ENCODE measurements at regions not wholly inside any gene's neighbourhood (a gene's known extent, or its start where the extent isn't known, plus 50 kb on each side); places are given as distances from the start of the nearest gene placed in this dataset.

- in situ Hi-C loops (cut with MboI; ENCODE audit: low sequenced_read_pairs): no loop called here
Observed at GRCh38 chr9:105062222-105062855, 134.4 kb upstream of the ABCA1 start.

GRCh38 chr9:105064248-105065097 lies 136.5 kb upstream of the ABCA1 start:
- in situ Hi-C loops (cut with MboI; ENCODE audit: low sequenced_read_pairs): no loop called here

GRCh38 chr9:105065098-105066088 lies 137.4 kb upstream of the ABCA1 start:
- in situ Hi-C loops (cut with MboI; ENCODE audit: low sequenced_read_pairs): no loop called here

- in situ Hi-C loops (cut with MboI; ENCODE audit: low sequenced_read_pairs): no loop called here
Observed at GRCh38 chr9:105066275-105066865, 138.4 kb upstream of the ABCA1 start.

- in situ Hi-C loops (cut with MboI; ENCODE audit: low sequenced_read_pairs): no loop called here
Observed at GRCh38 chr9:105067895-105068580, 140.1 kb upstream of the ABCA1 start.

GRCh38 chr9:105069285-105069684 lies 141.3 kb upstream of the ABCA1 start:
- in situ Hi-C loops (cut with MboI; ENCODE audit: low sequenced_read_pairs): no loop called here

GRCh38 chr9:105069696-105070095 lies 141.7 kb upstream of the ABCA1 start:
- in situ Hi-C loops (cut with MboI; ENCODE audit: low sequenced_read_pairs): no loop called here

- in situ Hi-C loops (cut with MboI; ENCODE audit: low sequenced_read_pairs): no loop called here
Observed at GRCh38 chr9:105070176-105070575, 142.2 kb upstream of the ABCA1 start.

- in situ Hi-C loops (cut with MboI; ENCODE audit: low sequenced_read_pairs): no loop called here
Observed at GRCh38 chr9:105072476-105072875, 144.5 kb upstream of the ABCA1 start.

- in situ Hi-C loops (cut with MboI; ENCODE audit: low sequenced_read_pairs): no loop called here
Observed at GRCh38 chr9:105073147-105073546, 145.2 kb upstream of the ABCA1 start.

- in situ Hi-C loops (cut with MboI; ENCODE audit: low sequenced_read_pairs): no loop called here
Observed at GRCh38 chr9:105074491-105074890, 146.5 kb upstream of the ABCA1 start.

- in situ Hi-C loops (cut with MboI; ENCODE audit: low sequenced_read_pairs): no loop called here
Observed at GRCh38 chr9:105076729-105077128, 148.8 kb upstream of the ABCA1 start.

- in situ Hi-C loops (cut with MboI; ENCODE audit: low sequenced_read_pairs): no loop called here
Observed at GRCh38 chr9:105079457-105079856, 151.5 kb upstream of the ABCA1 start.

- in situ Hi-C loops (cut with MboI; ENCODE audit: low sequenced_read_pairs): no loop called here
Observed at GRCh38 chr9:105082843-105083242, 154.9 kb upstream of the ABCA1 start.

GRCh38 chr9:105083256-105083655 lies 155.3 kb upstream of the ABCA1 start:
- in situ Hi-C loops (cut with MboI; ENCODE audit: low sequenced_read_pairs): no loop called here

GRCh38 chr9:105087910-105088898 lies 156.2 kb upstream of the SLC44A1 start:
- in situ Hi-C loops (cut with MboI; ENCODE audit: low sequenced_read_pairs): no loop called here

GRCh38 chr9:105089874-105090273 lies 154.6 kb upstream of the SLC44A1 start:
- in situ Hi-C loops (cut with MboI; ENCODE audit: low sequenced_read_pairs): no loop called here

GRCh38 chr9:105091004-105091640 lies 153.3 kb upstream of the SLC44A1 start:
- in situ Hi-C loops (cut with MboI; ENCODE audit: low sequenced_read_pairs): no loop called here

- in situ Hi-C loops (cut with MboI; ENCODE audit: low sequenced_read_pairs): no loop called here
Observed at GRCh38 chr9:105093685-105094084, 150.8 kb upstream of the SLC44A1 start.
